Tibial nerve (tissue), 4 donors: ENCODE measurements at regions not wholly inside any gene's neighbourhood (a gene's known extent, or its start where the extent isn't known, plus 50 kb on each side); places are given as distances from the start of the nearest gene placed in this dataset.
A peak's percentile ranks its signal among the peaks of the same experiment; 100 is the strongest.

Experiments
- DNase-seq, 2 donors: peaks; one replicate each; pipeline ENCODE4 v3.0.0-alpha.2; 2019; ENCODE audit warnings: low spot score in 2 of 2
- H3K27ac ChIP-seq, 4 donors: fragments of 200-600 bp; sonication (generic) in 3 of 4; one replicate each; pipeline ENCODE4 v1.5.1; 2017 to 2019; ENCODE audit warnings: mild to moderate bottlenecking in 1 of 4
- H3K27me3 ChIP-seq, 2 donors: fragments of 200-600 bp; sonication (generic) in 1 of 2; one replicate each; pipeline versions ENCODE4 v1.5.1 to v1.6.0; 2017 to 2019
- H3K36me3 ChIP-seq, 3 donors: fragments of 200-600 bp; sonication (generic); one replicate each; pipeline ENCODE4 v1.5.1; 2018 to 2019
- H3K4me1 ChIP-seq, 4 donors: fragments of 200-600 bp; sonication (generic) in 3 of 4; one replicate each; pipeline ENCODE4 v1.5.1; 2017 to 2019
- H3K4me3 ChIP-seq, 4 donors: fragments of 200-600 bp; sonication (generic) in 3 of 4; one replicate each; pipeline ENCODE4 v1.5.1; 2017 to 2019; ENCODE audit warnings: mild to moderate bottlenecking in 1 of 4, moderate library complexity in 1 of 4
- H3K9me3 ChIP-seq, 4 donors: fragments of 200-600 bp; sonication (generic) in 3 of 4; one replicate each; pipeline ENCODE4 v1.5.1; 2017 to 2019
- EP300 ChIP-seq, 2 donors: sonication (generic); formaldehyde crosslinking; IDR thresholded peaks; one replicate each; pipeline ENCODE4 v1.6.1; 2017; ENCODE audit warnings: antibody characterized with exemption in 2 of 2, mild to moderate bottlenecking in 1 of 2
- POLR2A ChIP-seq, 2 donors: fragments of 450-650 bp; IDR thresholded peaks; one replicate each; pipeline ENCODE4 v1.6.1; 2017; ENCODE audit warnings: antibody characterized with exemption in 2 of 2, mild to moderate bottlenecking in 2 of 2, moderate library complexity in 2 of 2
- WGBS, 2 donors: methylation state at CpG; one replicate each; pipeline ENCODE4 v1.1.5; 2018; 5-methylcytosine and 5-hydroxymethylcytosine counted together
- TF ChIP-seq, protein P1 (sequence below), 5 experiments: fragments of 200-600 bp in 3 of 5; fragments of 450-650 bp in 2 of 5; sonication (generic) in 3 of 5; IDR thresholded peaks; one replicate each; pipeline ENCODE4 v1.5.1; 2016 to 2019; ENCODE audit warnings: antibody characterized with exemption in 5 of 5, mild to moderate bottlenecking in 3 of 5, moderate library complexity in 2 of 5

DNA sequence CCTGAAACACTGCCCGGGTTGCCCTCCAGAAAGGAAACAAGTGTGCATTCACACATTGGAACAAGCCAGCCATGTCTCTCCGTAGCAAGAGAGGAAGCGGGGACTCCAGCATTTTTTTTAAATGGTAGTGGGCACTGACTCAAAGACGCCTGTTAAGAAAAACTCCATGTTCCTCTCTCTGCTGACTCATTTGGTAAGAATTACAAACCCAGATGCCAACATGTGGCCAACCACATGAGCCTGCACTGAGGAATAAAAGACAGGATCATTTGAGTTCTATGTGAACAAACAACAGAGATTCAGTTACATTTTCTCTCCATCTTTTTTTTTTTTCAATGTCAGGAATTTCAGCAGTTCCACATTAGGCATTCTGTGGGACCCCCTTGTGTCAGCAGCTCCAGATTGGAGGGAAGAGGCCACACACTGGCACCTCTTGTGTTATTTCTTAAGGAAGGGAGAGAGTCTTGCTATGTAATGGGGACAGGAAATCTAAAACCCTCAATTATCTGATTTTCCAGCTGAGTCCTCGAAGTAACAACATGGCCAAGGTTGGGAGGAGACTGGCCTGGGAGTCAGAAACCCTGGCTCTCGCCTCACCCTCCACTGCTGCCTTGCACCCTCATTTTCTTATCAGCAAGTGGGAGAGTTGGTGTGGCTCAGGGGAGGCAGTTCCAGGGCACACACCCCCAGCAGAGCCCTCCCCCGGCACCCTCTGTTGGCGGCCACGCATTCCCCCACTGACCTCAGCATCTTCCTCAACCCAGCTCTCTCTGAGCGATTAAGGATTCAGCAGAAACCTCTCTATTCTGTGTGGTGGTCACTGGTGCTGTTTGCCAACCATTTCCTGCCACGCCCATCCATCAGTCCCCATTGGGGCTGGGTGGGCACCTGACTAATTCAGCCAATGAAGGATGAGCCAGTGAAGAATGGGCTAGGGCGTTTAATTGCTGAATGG is 173.0 kb downstream of the FOXL1 start:
- no peaks in the 10 kb centered on the region for H3K36me3 ChIP-seq
- no peaks in the 10 kb centered on the region for H3K9me3 ChIP-seq
- peaks cover 0 to 14% (median 3%) of the 10 kb centered on the region in 4 donors for H3K4me1 ChIP-seq
- DNase-seq, result no peak
- TF ChIP-seq EP300 (IDR thresholded peaks at IDR 0.05) (peak in 1 of 2 donors; percentile 60), POLR2A (IDR thresholded peaks at IDR 0.05) (no peak)
- WGBS, 2 donors, result 58 to 59% methylated on average over 11 to 12 of the region's 12 CpGs
- peak overlapping the region in 2 of 4 donors; percentile 64 to 75 for H3K27ac ChIP-seq
- H3K4me3 ChIP-seq, result no peak overlapping the region
- no peaks in the 10 kb centered on the region for H3K27me3 ChIP-seq

DNA sequence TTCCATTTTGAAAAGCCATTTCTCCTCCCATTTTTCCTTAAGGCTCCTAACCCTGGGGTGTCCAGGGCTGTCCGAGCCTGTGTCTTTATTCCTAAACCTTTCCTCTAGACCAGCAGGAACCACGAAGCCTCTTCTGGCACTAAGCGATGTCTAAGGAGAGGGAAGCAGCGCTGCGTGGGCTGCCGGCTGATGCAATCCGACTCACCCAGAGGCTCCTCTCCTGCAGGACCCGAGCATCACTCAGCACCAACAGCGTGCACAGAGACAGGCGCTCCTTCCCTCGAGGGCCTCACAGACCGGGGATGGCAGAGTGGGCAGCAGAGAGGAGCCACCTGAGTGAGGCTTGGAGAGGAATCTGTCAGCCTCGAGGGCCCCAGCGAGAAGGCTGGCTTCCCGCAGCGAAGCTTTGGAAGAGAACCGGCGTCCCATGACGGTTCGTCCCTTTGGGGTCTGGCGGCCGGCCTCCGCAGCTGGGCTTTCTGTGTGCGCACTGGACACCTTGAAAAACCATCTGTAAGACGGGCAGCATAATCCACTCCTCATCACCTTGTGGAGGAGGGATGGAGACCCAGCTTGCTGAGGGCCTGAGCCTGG is 174.3 kb downstream of the FOXL1 start:
- TF ChIP-seq, protein P1, sequence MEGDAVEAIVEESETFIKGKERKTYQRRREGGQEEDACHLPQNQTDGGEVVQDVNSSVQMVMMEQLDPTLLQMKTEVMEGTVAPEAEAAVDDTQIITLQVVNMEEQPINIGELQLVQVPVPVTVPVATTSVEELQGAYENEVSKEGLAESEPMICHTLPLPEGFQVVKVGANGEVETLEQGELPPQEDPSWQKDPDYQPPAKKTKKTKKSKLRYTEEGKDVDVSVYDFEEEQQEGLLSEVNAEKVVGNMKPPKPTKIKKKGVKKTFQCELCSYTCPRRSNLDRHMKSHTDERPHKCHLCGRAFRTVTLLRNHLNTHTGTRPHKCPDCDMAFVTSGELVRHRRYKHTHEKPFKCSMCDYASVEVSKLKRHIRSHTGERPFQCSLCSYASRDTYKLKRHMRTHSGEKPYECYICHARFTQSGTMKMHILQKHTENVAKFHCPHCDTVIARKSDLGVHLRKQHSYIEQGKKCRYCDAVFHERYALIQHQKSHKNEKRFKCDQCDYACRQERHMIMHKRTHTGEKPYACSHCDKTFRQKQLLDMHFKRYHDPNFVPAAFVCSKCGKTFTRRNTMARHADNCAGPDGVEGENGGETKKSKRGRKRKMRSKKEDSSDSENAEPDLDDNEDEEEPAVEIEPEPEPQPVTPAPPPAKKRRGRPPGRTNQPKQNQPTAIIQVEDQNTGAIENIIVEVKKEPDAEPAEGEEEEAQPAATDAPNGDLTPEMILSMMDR (IDR thresholded peaks at IDR 0.05), result no peak
- TF ChIP-seq EP300 (IDR thresholded peaks at IDR 0.05) (no peak), POLR2A (IDR thresholded peaks at IDR 0.05) (no peak)
- H3K27ac ChIP-seq, result no peak overlapping the region
- WGBS, 2 donors, result 75 to 87% methylated on average over 13 to 25 of the region's 25 CpGs

DNA sequence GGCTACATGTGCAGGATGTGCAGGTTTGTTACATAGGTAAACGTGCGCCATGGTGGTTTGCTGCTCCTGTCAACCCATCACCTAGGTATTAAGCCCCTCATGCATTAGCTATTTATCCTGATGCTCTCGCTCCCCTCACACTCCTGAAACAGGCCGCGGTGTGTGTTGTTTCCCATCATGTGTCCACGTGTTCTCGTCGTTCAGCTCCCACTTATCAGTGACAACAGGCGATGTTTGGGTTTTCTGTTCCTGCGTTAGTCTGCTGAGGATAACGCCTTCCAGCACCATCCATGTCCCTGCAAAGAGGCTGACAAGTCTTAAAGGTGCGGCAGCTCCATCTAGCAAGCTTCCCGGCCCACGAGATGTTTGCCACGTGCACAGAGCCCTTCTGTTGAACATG is 175.1 kb downstream of the FOXL1 start:
- H3K36me3 ChIP-seq, result no peaks in the 10 kb centered on the region
- H3K4me3 ChIP-seq, result no peak overlapping the region
- H3K9me3 ChIP-seq, result no peaks in the 10 kb centered on the region
- H3K27ac ChIP-seq, result no peak overlapping the region
- WGBS, 2 donors, result 87% methylated on average over 15 of the region's 15 CpGs
- TF ChIP-seq, protein P1 (IDR thresholded peaks at IDR 0.05), result no peak
- TF ChIP-seq POLR2A (IDR thresholded peaks at IDR 0.05), result no peak
- no peak for TF ChIP-seq EP300 (IDR thresholded peaks at IDR 0.05)
- peaks cover 0 to 14% (median 3%) of the 10 kb centered on the region in 4 donors for H3K4me1 ChIP-seq
- peaks cover 0 to 6% of the 10 kb centered on the region in 2 donors for H3K27me3 ChIP-seq
- DNase-seq, result no peak

More for the DNA sequence above, 174.3 kb downstream of the FOXL1 start:
- Histone ChIP-seq H3K4me1 (peaks cover 0 to 14% (median 3%) of the 10 kb centered on the region in 4 donors), H3K4me3 (no peak overlapping the region), H3K27me3 (peaks cover 0 to 4% of the 10 kb centered on the region in 2 donors), H3K36me3 (no peaks in the 10 kb centered on the region), H3K9me3 (no peaks in the 10 kb centered on the region)
- DNase-seq, result no peak

DNA sequence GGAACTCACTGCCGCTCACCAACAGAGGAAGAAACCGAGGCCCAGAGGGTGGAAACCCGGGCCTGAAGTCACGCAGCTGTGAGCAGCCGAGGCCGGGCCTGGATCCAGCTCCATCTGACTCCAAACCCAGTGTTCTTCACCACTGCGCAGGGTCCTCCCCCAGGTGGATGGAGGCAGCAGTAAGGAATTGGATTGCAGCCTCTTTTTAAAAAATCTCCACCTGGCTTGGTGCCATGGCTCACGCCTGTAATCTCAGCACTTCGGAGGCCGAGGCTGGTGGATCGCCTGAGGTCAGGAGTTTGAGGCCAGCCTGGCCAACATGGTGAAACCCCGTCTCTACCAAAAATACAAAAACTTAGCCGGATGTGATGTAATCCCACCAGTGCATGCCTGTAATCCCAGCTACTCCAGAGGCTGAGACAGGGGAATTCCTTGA is 177.2 kb downstream of the FOXL1 start:
- peaks cover 0 to 15% of the 10 kb centered on the region in 2 donors for H3K27me3 ChIP-seq
- TF ChIP-seq POLR2A (IDR thresholded peaks at IDR 0.05) (no peak), EP300 (IDR thresholded peaks at IDR 0.05) (no peak)
- TF ChIP-seq, protein P1 (IDR thresholded peaks at IDR 0.05), result no peak
- 59 to 76% methylated on average over 11 to 13 of the region's 13 CpGs for WGBS, 2 donors

DNA sequence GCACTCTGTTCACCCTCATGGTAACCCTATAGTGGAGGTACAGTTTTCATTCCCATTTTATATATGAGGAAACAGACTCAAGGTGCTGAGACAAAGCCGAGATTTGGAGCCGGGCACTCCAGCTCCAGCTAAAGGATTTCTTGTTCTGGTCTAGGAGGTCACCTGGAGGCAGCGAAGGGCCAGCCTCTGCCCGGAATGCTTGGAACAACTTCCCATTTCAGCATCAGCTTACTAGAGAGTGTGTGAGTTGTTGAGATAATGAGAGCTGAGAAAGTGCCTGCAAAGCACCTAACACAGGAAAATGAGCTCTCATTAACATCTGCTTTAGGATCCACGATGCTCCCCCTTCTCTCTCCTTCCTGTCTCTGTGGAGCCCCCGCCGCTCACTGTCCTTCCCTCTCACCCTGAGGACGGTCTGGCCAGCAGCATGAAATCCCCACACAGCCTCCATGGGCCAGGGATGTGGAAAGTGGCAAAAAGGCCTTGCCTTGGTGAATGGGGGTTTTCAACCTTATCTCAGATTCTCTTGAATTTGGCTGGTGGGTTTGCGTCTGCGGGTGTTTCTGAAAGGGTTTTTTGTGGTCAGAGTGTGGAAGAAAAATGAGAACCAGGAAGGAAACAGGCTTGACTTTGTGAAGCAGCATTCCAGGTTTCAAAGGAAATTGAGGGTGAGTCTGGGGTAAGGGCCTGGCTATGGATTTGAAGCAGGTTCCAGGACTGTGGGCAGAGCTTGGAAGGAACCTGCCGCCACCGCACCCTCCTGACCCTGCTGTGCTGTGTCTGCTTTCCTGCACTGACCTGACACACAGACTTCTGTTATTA is 178.7 kb downstream of the FOXL1 start:
- Histone ChIP-seq H3K27me3 (peaks cover 0 to 30% of the 10 kb centered on the region in 2 donors), H3K4me1 (peaks cover 0 to 7% (median 0%) of the 10 kb centered on the region in 4 donors), H3K4me3 (no peak overlapping the region), H3K36me3 (no peaks in the 10 kb centered on the region), H3K27ac (no peak overlapping the region), H3K9me3 (no peaks in the 10 kb centered on the region)
- no peak for TF ChIP-seq POLR2A (IDR thresholded peaks at IDR 0.05)
- TF ChIP-seq, protein P1 (IDR thresholded peaks at IDR 0.05), result no peak
- TF ChIP-seq EP300 (IDR thresholded peaks at IDR 0.05), result no peak
- 42 to 53% methylated on average over 12 of the region's 12 CpGs for WGBS, 2 donors
- DNase-seq, result no peak

More for the DNA sequence above, 177.2 kb downstream of the FOXL1 start:
- no peak overlapping the region for H3K4me3 ChIP-seq
- H3K9me3 ChIP-seq, result no peaks in the 10 kb centered on the region
- H3K27ac ChIP-seq, result no peak overlapping the region
- peak in 1 of 2 donors; percentile 32 for DNase-seq
- H3K4me1 ChIP-seq, result peaks cover 0 to 13% (median 3%) of the 10 kb centered on the region in 4 donors
- H3K36me3 ChIP-seq, result no peaks in the 10 kb centered on the region
